ENCODE measurements at regions not wholly inside any gene's neighbourhood (a gene's known extent, or its start where the extent isn't known, plus 50 kb on each side); places are given as distances from the start of the nearest gene placed in this dataset.

GRCh38 chr11:36775756-36776155, 177.7 kb upstream of the RAG2 start:
- TF ChIP-seq ESRRA (IDR thresholded peaks at IDR 0.05; ENCODE audit: low read length): no peak
- TF ChIP-seq CTCF (IDR thresholded peaks at IDR 0.05 in 2 of 3, conservative IDR thresholded peaks at IDR 0.05 in 1 of 3; ENCODE audit: control insufficient read depth in 2 of 3, extremely low read depth in 1 of 3, insufficient read depth in 1 of 3, low read depth in 3 of 3, low read length in 3 of 3): no peak
- TF ChIP-seq SPI1 (IDR thresholded peaks at IDR 0.05; ENCODE audit: borderline replicate concordance, insufficient read depth, low read depth, low read length): no peak
- TF ChIP-seq ZNF592 (IDR thresholded peaks at IDR 0.05): no peak
- no peak for TF ChIP-seq SREBF2 (IDR thresholded peaks at IDR 0.05; ENCODE audit: low read length)
- TF ChIP-seq POLR2AphosphoS5 (IDR thresholded peaks at IDR 0.05; ENCODE audit: low read length): no peak

Measured in GM12878 (cell line).